Gastroesophageal sphincter (tissue), 4 donors: ENCODE measurements at regions not wholly inside any gene's neighbourhood (a gene's known extent, or its start where the extent isn't known, plus 50 kb on each side); places are given as distances from the start of the nearest gene placed in this dataset.

Experiments used
- ATAC-seq: fragments of 150-250 bp; one replicate; pipeline ENCODE4 v1.9.1; 2016; ENCODE audit warnings: mild to moderate bottlenecking, moderate library complexity
- H3K27ac ChIP-seq, 4 donors: fragments of 200-600 bp; sonication (generic) in 3 of 4; 1 replicate in 3 of 4; 2 replicates in 1 of 4; pipeline ENCODE4 v1.5.1; 2016 to 2019
- H3K27me3 ChIP-seq: fragments of 200-600 bp; sonication (generic); one replicate; pipeline ENCODE4 v1.5.1; 2019
- H3K36me3 ChIP-seq, 2 donors: fragments of 200-600 bp; sonication (generic); one replicate each; pipeline ENCODE4 v1.5.1; 2019; ENCODE audit warnings: control low read depth in 1 of 2
- H3K4me1 ChIP-seq, 3 donors: fragments of 200-600 bp; sonication (generic); 1 replicate in 2 of 3; 2 replicates in 1 of 3; pipeline ENCODE4 v1.5.1; 2016 to 2019; ENCODE audit warnings: control low read depth in 2 of 3
- H3K4me3 ChIP-seq, 2 donors: fragments of 200-600 bp; sonication (generic); one replicate each; pipeline ENCODE4 v1.5.1; 2019; ENCODE audit warnings: mild to moderate bottlenecking in 1 of 2, moderate library complexity in 1 of 2
- H3K9me3 ChIP-seq, 3 donors: fragments of 200-600 bp; sonication (generic); one replicate each; pipeline ENCODE4 v1.5.1; 2017 to 2019; ENCODE audit warnings: control low read depth in 2 of 3
- EP300 ChIP-seq: sonication (generic); formaldehyde crosslinking; IDR thresholded peaks from one replicate; pipeline ENCODE4 v1.6.1; 2017; ENCODE audit warnings: antibody characterized with exemption, mild to moderate bottlenecking
- POLR2A ChIP-seq, 2 donors: fragments of 450-650 bp; IDR thresholded peaks; one replicate each; pipeline ENCODE4 v1.6.1; 2017; ENCODE audit warnings: antibody characterized with exemption in 2 of 2, mild to moderate bottlenecking in 2 of 2, moderate library complexity in 1 of 2
- POLR2AphosphoS5 ChIP-seq: sonication (generic); formaldehyde crosslinking; IDR thresholded peaks from one replicate; pipeline ENCODE4 v1.6.1; 2017; ENCODE audit warnings: antibody characterized with exemption
- WGBS, 2 donors: methylation state at CpG; one replicate each; pipeline ENCODE4 v1.1.5; 2018; ENCODE audit warnings: low coverage in 1 of 2; 5-methylcytosine and 5-hydroxymethylcytosine counted together
- TF ChIP-seq, protein P1 (sequence below), 4 experiments: fragments of 200-600 bp in 2 of 4; fragments of 450-650 bp in 2 of 4; sonication (generic) in 1 of 4; IDR thresholded peaks; one replicate each; pipeline ENCODE4 v1.5.1; 2017 to 2019; ENCODE audit warnings: antibody characterized with exemption in 4 of 4, mild to moderate bottlenecking in 2 of 4, moderate library complexity in 2 of 4

DNA sequence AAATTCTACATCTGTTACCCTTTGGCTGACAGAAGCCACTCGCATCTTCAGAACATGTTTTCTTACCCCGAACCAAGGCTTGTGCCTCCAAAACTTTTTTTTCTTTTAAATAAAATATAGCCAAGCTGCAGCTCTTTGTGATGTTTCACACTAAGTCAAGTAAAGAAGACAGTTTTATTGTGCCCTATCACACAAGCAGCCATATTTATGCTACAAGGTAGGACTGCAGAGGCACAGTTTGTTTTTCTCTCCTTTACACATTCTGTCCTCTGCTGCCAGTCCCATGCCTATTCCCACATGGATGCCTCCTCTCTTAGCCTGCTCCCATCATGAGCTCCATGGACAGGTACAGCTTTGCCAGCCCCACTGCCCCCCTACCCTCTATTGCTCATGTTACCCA, 219.6 kb upstream of the THUMPD2 start:
- 95 to 100% methylated on average over 2 of the region's 2 CpGs for WGBS, 2 donors
- no peaks in the 10 kb centered on the region for H3K27me3 ChIP-seq
- H3K27ac ChIP-seq: no peak overlapping the region
- no peak overlapping the region for H3K4me3 ChIP-seq
- TF ChIP-seq POLR2AphosphoS5: no peak
- TF ChIP-seq EP300: no peak
- TF ChIP-seq, protein P1, sequence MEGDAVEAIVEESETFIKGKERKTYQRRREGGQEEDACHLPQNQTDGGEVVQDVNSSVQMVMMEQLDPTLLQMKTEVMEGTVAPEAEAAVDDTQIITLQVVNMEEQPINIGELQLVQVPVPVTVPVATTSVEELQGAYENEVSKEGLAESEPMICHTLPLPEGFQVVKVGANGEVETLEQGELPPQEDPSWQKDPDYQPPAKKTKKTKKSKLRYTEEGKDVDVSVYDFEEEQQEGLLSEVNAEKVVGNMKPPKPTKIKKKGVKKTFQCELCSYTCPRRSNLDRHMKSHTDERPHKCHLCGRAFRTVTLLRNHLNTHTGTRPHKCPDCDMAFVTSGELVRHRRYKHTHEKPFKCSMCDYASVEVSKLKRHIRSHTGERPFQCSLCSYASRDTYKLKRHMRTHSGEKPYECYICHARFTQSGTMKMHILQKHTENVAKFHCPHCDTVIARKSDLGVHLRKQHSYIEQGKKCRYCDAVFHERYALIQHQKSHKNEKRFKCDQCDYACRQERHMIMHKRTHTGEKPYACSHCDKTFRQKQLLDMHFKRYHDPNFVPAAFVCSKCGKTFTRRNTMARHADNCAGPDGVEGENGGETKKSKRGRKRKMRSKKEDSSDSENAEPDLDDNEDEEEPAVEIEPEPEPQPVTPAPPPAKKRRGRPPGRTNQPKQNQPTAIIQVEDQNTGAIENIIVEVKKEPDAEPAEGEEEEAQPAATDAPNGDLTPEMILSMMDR (IDR thresholded peaks at IDR 0.05): no peak
- no peak for TF ChIP-seq POLR2A (IDR thresholded peaks at IDR 0.05)
- H3K9me3 ChIP-seq: no peaks in the 10 kb centered on the region
- no peaks in the 10 kb centered on the region for H3K4me1 ChIP-seq
- no peaks in the 10 kb centered on the region for H3K36me3 ChIP-seq
- no peak for ATAC-seq

- Histone ChIP-seq H3K27ac (no peak overlapping the region), H3K9me3 (no peaks in the 10 kb centered on the region), H3K4me1 (no peaks in the 10 kb centered on the region), H3K27me3 (no peaks in the 10 kb centered on the region), H3K4me3 (no peak overlapping the region), H3K36me3 (no peaks in the 10 kb centered on the region)
- no peak for ATAC-seq
- no peak for TF ChIP-seq POLR2A (IDR thresholded peaks at IDR 0.05)
- TF ChIP-seq POLR2AphosphoS5: no peak
- no peak for TF ChIP-seq EP300
- TF ChIP-seq, protein P1 (IDR thresholded peaks at IDR 0.05): no peak
- 22 to 75% methylated on average over 1 of the region's 1 CpG for WGBS, 2 donors
These were observed 217.6 kb upstream of the THUMPD2 start for GRCh38 chr2:39996653-39997080.

DNA sequence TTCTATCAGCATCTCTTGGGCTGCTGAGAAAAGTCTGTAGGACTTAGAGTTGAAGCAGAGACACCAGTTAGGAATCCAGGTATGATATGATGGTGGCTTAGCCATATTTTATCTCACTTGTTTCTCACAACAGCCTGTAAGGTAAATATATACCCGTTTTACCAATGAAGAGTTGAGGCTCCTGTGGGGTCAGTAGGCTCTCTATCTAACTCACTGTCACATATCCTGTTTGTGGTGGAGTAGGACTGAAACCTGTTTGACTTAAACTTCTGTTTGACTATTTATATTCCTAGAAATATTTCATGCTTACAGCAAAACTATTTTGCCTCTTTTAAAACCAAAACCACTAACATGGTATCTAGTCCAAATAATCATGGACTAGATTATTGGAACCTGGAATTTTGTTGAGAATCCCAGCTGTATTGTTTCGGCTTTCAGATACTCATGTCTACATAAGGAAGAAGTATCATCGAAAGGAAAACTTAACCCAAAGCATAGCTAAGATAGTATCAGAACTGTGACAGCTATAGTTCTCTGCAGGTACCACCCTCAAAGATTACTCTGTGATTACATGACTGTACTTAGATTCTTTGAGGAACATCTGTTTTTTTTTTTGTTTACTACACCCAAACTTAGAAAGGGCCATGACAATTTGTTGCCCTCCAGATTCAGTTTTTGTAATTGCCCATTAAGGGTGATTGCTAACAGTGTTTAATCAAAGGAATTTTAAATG, 216.1 kb upstream of the THUMPD2 start:
- TF ChIP-seq POLR2A (IDR thresholded peaks at IDR 0.05) (no peak), EP300 (no peak)

DNA sequence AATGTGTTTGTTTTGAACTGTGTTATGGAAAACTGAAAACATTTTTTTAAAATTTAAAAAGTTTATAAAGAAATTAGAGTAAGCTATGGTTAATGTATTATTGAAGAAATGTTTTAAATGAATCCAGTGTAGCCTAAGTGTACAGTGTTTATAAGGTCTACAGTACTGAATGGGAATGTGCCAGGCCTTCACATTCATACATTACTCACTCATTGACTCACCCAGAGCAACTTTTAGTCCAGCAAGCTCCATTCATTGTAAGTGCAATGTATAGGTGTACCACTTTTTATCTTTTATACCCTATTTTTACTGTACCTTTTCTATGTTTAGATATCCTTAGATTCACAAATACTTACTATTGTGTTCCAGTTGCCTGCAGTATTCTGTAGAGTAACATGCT, 215.1 kb upstream of the THUMPD2 start:
- no peak for TF ChIP-seq EP300
- TF ChIP-seq, protein P1 (IDR thresholded peaks at IDR 0.05): no peak
- TF ChIP-seq POLR2AphosphoS5: no peak
- TF ChIP-seq POLR2A (IDR thresholded peaks at IDR 0.05): no peak
- Histone ChIP-seq H3K27me3 (no peaks in the 10 kb centered on the region), H3K36me3 (no peaks in the 10 kb centered on the region), H3K4me3 (no peak overlapping the region), H3K9me3 (no peaks in the 10 kb centered on the region), H3K4me1 (no peaks in the 10 kb centered on the region), H3K27ac (no peak overlapping the region)
- ATAC-seq: no peak

More for the DNA sequence above, 216.1 kb upstream of the THUMPD2 start:
- Histone ChIP-seq H3K9me3 (no peaks in the 10 kb centered on the region), H3K36me3 (no peaks in the 10 kb centered on the region), H3K27ac (no peak overlapping the region), H3K4me1 (no peaks in the 10 kb centered on the region), H3K4me3 (no peak overlapping the region), H3K27me3 (no peaks in the 10 kb centered on the region)
- WGBS, 2 donors: 74 to 79% methylated on average over 3 of the region's 3 CpGs
- ATAC-seq: no peak

DNA sequence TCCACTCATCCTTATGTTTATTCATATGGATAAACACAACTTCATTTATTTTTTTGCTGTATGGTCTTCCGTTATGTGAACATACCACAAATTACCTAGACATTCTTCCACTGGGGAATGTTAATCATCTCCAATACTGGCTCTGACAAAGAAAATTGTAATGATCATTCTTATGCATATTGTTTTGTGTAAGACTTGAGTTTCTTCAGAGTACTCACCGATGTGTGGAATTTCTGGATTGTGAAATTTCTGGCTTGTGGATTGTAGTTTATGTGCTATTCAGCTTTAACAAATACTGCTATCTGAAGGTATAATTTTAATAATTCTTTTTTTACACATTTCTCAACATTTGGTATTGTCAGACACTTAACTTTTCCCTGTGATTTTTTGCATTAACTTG, 212.2 kb upstream of the THUMPD2 start:
- H3K36me3 ChIP-seq: no peaks in the 10 kb centered on the region
- no peak overlapping the region for H3K4me3 ChIP-seq
- no peaks in the 10 kb centered on the region for H3K27me3 ChIP-seq
- no peak overlapping the region for H3K27ac ChIP-seq
- no peaks in the 10 kb centered on the region for H3K9me3 ChIP-seq
- WGBS, 2 donors: 45 to 46% methylated on average over 2 of the region's 2 CpGs
- TF ChIP-seq, protein P1 (IDR thresholded peaks at IDR 0.05): no peak
- no peak for TF ChIP-seq EP300
- TF ChIP-seq POLR2A (IDR thresholded peaks at IDR 0.05): no peak
- TF ChIP-seq POLR2AphosphoS5: no peak
- no peak for ATAC-seq
- H3K4me1 ChIP-seq: no peaks in the 10 kb centered on the region
